Caco-2 (cell line): ENCODE measurements at regions not wholly inside any gene's neighbourhood (a gene's known extent, or its start where the extent isn't known, plus 50 kb on each side); places are given as distances from the start of the nearest gene placed in this dataset.

ENCODE experiments used
- BruUV-seq: library from RNA; stranded (reverse); fragments of 400-500 nt; replicated peaks from 2 replicates; lab custom pipeline; 2021; lab: Mats Ljungman, UMichigan
- CTCF ChIA-PET: fragments of 300-600 bp; sonication (Branson Sonifier 250); formaldehyde crosslinking; loops from one replicate; lab custom pipeline; 2022; ENCODE audit warnings: antibody characterized with exemption; lab: Charles Lee
- POLR2A ChIA-PET: fragments of 300-600 bp; sonication (Branson Sonifier 250); formaldehyde crosslinking; loops from one replicate; lab custom pipeline; 2022; ENCODE audit warnings: antibody characterized with exemption; lab: Charles Lee
- DNase-seq, 2 experiments: peaks; one replicate each; pipeline versions ENCODE4 v3.0.0 to v3.0.0-alpha.2; 2020 to 2022
- H3K27me3 ChIP-seq: replicated peaks from 2 replicates; pipeline ENCODE4 v1.6.0; 2011; ENCODE audit warnings: low read length; ENCODE audit not compliant: control insufficient read depth, insufficient read depth
- H3K36me3 ChIP-seq: 2 replicates; pipeline ENCODE4 v1.5.1; 2011; ENCODE audit warnings: low read length; ENCODE audit not compliant: control insufficient read depth, insufficient read depth
- H3K4me1 ChIP-seq: fragments of 250-450 bp; sonication (Bioruptor Pico); 2 replicates; pipeline ENCODE4 v1.5.1; 2020; ENCODE audit warnings: mild to moderate bottlenecking
- H3K4me3 ChIP-seq: 2 replicates; pipeline ENCODE4 v1.5.1; 2011; ENCODE audit warnings: low read depth, mild to moderate bottlenecking, control low read depth, low read length
- H3K9me3 ChIP-seq: fragments of 250-450 bp; sonication (Bioruptor Pico); 2 replicates; pipeline ENCODE4 v1.5.1; 2020; ENCODE audit warnings: mild to moderate bottlenecking, moderate library complexity
- H3K27ac Mint-ChIP-seq: one replicate; pipeline ENCODE4 v1.8.0; 2022; ENCODE audit warnings: mixed read lengths; ENCODE audit not compliant: unreplicated experiment
- H3K27me3 Mint-ChIP-seq: one replicate; pipeline ENCODE4 v1.8.0; 2022; ENCODE audit warnings: mixed read lengths; ENCODE audit not compliant: insufficient read depth, unreplicated experiment
- H3K36me3 Mint-ChIP-seq: one replicate; pipeline ENCODE4 v1.8.0; 2022; ENCODE audit warnings: mild to moderate bottlenecking, mixed read lengths; ENCODE audit not compliant: insufficient read depth, unreplicated experiment
- H3K4me1 Mint-ChIP-seq: one replicate; pipeline ENCODE4 v1.8.0; 2022; ENCODE audit warnings: low read depth, mixed read lengths; ENCODE audit not compliant: unreplicated experiment
- H3K4me3 Mint-ChIP-seq: one replicate; pipeline ENCODE4 v1.8.0; 2022; ENCODE audit warnings: mild to moderate bottlenecking, moderate library complexity, mixed read lengths; ENCODE audit not compliant: unreplicated experiment
- H3K9me3 Mint-ChIP-seq: one replicate; pipeline ENCODE4 v1.8.0; 2022; ENCODE audit warnings: mixed read lengths; ENCODE audit not compliant: unreplicated experiment
- intact Hi-C: fragments of 100-400 bp; cut with micrococcal nuclease; formaldehyde crosslinking; loops from one replicate; pipeline ENCODE4 v1.10.0; 2022; ENCODE audit not compliant: unreplicated experiment
- TF ChIP-seq, protein P1 (sequence below), 2 experiments: fragments of 200-600 bp in 1 of 2; IDR thresholded peaks; 1 replicate in 1 of 2; 2 replicates in 1 of 2; pipeline versions ENCODE4 v1.5.1 to v1.8.0; 2011 to 2022; ENCODE audit warnings: antibody characterized with exemption in 1 of 2, control low read depth in 1 of 2, inconsistent platforms in 1 of 2, low read depth in 1 of 2, low read length in 1 of 2, mild to moderate bottlenecking in 1 of 2, moderate library complexity in 1 of 2; ENCODE audit not compliant: insufficient read depth in 1 of 2, severe bottlenecking in 1 of 2, unreplicated experiment in 1 of 2

DNA sequence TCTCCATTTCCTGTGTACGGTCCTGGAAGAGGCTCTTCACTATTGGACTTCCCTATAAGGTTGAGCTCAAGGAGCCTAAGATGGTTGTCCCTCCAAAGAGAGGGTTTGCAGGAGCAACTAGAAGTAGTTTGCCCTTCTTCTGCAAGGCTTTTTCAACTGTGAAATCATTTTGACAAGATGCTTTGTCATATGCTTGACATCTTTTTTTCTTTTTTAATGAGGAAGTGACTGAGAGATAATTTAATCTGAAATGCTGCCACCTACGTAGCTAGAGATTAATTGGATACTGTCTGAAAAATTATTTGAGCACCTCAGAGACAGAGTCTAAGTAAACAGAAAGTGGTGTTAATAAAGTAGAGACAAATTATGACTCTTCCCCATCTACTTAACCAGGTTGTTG is 97.0 kb downstream of the CHRM3 start:
- H3K9me3 Mint-ChIP-seq = peaks cover 18% of the 10 kb centered on the region
- no TSS peak for BruUV-seq

DNA sequence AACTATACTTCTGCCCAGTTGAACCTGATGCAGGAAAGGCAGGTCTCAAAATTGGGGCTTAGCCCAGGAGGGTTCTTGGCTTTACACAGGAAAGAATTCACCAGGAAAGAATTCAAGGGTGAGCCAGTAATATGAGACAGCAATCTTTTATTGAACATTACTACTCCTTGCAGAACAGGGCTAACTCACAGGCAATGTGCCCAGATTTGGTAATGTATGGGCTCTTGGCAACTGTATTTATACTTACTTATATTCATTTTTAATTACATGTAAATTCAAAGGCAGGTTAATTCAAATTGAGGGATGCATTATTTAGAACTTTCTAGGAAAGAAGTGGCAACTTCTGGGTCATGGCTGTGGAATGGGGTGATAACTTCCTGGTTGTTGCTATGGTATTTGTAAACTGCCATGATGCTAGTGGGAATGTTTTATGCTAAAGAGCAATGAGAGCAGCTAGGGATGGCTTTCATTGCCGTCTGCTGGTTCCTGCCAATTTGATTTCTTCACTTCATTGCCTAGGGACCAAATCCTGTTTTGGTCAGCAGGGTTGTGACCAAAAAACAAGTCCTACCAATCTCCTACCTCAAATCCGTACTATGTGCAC is 107.5 kb downstream of the CHRM3 start:
- intact Hi-C loops = no loop called here
- DNase-seq = no peak
- Histone ChIP-seq H3K27me3 (no peaks in the 10 kb centered on the region), H3K9me3 (no peaks in the 10 kb centered on the region), H3K4me1 (no peaks in the 10 kb centered on the region), H3K4me3 (no peak overlapping the region), H3K36me3 (no peaks in the 10 kb centered on the region)
- Mint-ChIP-seq H3K9me3 (peaks cover 3% of the 10 kb centered on the region), H3K27me3 (no peaks in the 10 kb centered on the region), H3K36me3 (no peaks in the 10 kb centered on the region), H3K4me3 (no peak overlapping the region), H3K4me1 (no peaks in the 10 kb centered on the region), H3K27ac (no peak overlapping the region)
- BruUV-seq = no TSS peak
- ChIA-PET CTCF (no interaction called here), POLR2A (no interaction called here)
- TF ChIP-seq, protein P1, sequence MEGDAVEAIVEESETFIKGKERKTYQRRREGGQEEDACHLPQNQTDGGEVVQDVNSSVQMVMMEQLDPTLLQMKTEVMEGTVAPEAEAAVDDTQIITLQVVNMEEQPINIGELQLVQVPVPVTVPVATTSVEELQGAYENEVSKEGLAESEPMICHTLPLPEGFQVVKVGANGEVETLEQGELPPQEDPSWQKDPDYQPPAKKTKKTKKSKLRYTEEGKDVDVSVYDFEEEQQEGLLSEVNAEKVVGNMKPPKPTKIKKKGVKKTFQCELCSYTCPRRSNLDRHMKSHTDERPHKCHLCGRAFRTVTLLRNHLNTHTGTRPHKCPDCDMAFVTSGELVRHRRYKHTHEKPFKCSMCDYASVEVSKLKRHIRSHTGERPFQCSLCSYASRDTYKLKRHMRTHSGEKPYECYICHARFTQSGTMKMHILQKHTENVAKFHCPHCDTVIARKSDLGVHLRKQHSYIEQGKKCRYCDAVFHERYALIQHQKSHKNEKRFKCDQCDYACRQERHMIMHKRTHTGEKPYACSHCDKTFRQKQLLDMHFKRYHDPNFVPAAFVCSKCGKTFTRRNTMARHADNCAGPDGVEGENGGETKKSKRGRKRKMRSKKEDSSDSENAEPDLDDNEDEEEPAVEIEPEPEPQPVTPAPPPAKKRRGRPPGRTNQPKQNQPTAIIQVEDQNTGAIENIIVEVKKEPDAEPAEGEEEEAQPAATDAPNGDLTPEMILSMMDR (IDR thresholded peaks at IDR 0.05; ENCODE audit: insufficient read depth in 1 of 2, low read depth in 1 of 2, low read length in 1 of 2, severe bottlenecking in 1 of 2, unreplicated experiment in 1 of 2) = no peak

More for the DNA sequence above, 97.0 kb downstream of the CHRM3 start:
- no peak for DNase-seq
- peaks cover 11% of the 10 kb centered on the region for H3K9me3 ChIP-seq
- H3K4me1 Mint-ChIP-seq = no peaks in the 10 kb centered on the region
- no peaks in the 10 kb centered on the region for H3K27me3 Mint-ChIP-seq
- intact Hi-C loops = no loop called here
- H3K27me3 ChIP-seq = no peaks in the 10 kb centered on the region
- H3K4me3 ChIP-seq = no peak overlapping the region
- POLR2A ChIA-PET = no interaction called here
- no peak overlapping the region for H3K27ac Mint-ChIP-seq
- TF ChIP-seq, protein P1 (IDR thresholded peaks at IDR 0.05; ENCODE audit: insufficient read depth in 1 of 2, low read depth in 1 of 2, low read length in 1 of 2, severe bottlenecking in 1 of 2, unreplicated experiment in 1 of 2) = no peak
- no peaks in the 10 kb centered on the region for H3K36me3 ChIP-seq
- no peaks in the 10 kb centered on the region for H3K36me3 Mint-ChIP-seq
- H3K4me3 Mint-ChIP-seq = no peak overlapping the region
- CTCF ChIA-PET = no interaction called here
- H3K4me1 ChIP-seq = no peaks in the 10 kb centered on the region

DNA sequence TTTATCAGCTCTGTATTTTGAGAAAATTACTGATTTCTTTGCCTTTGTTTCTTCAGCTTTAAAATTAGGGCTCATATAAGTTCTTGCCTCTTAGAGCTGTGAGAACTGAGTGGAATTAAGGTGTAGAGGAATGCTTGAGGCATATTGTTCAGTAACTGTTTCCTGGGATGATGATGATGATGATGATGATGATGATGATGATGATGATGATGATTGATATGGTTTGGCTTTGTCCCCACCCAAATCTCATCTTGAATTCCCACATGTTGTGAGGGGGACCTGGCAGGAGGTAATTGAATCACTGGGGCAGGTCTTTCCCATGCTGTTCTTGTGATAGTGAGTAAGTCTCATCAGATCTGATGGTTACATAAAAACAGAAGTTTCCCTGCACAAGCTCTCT is 118.7 kb downstream of the CHRM3 start:
- TF ChIP-seq, protein P1 (IDR thresholded peaks at IDR 0.05; ENCODE audit: insufficient read depth in 1 of 2, low read depth in 1 of 2, low read length in 1 of 2, severe bottlenecking in 1 of 2, unreplicated experiment in 1 of 2) = no peak
- Histone ChIP-seq H3K4me3 (no peak overlapping the region), H3K27me3 (no peaks in the 10 kb centered on the region), H3K9me3 (no peaks in the 10 kb centered on the region; the same call in none of the 2 replicates), H3K4me1 (no peaks in the 10 kb centered on the region), H3K36me3 (no peaks in the 10 kb centered on the region)
- POLR2A ChIA-PET = no interaction called here
- H3K27ac Mint-ChIP-seq = no peak overlapping the region
- CTCF ChIA-PET = no interaction called here
- no TSS peak for BruUV-seq
- H3K4me1 Mint-ChIP-seq = no peaks in the 10 kb centered on the region
- H3K27me3 Mint-ChIP-seq = no peaks in the 10 kb centered on the region
- no peaks in the 10 kb centered on the region for H3K36me3 Mint-ChIP-seq
- intact Hi-C loops = no loop called here
- DNase-seq = no peak
- no peak overlapping the region for H3K4me3 Mint-ChIP-seq
- peaks cover 17% of the 10 kb centered on the region for H3K9me3 Mint-ChIP-seq
